ENCODE measurements at regions not wholly inside any gene's neighbourhood (a gene's known extent, or its start where the extent isn't known, plus 50 kb on each side); places are given as distances from the start of the nearest gene placed in this dataset.
A peak's percentile ranks its signal among the peaks of the same experiment; 100 is the strongest.

DNA sequence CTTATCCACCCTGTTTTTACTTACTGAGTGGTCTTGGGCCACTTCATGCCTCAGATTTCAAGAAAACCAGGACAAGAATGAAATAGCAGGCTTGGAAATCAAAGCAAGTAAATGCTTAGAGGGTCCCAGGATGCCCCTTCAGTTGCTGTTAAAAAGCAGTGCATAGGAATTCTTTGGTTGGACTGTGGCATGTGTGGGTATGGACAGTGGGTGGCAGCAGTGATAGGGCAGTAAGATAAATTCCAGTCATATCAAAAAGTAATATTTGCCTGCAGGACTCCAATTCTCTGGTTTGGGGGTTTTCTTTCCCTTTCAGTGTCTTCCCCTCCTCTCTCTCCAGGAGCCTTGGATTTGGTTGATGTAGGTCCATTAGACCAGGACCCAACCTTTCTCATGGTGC lies 306.7 kb upstream of the CLINT1 start:
- peaks cover 0 to 14% (median 0%) of the 10 kb centered on the region in 11 experiments; a peak in 6 of 22 replicates for H3K36me3 ChIP-seq
- peaks cover 0 to 21% (median 9%) of the 10 kb centered on the region in 10 experiments; a peak in 10 of 20 replicates for H3K4me1 ChIP-seq
- H3K4me2 ChIP-seq = peak overlapping the region in 4 of 11 experiments; percentile 10 to 33 (median 22); a peak in 3 of 22 replicates
- H3K27ac ChIP-seq = no peak overlapping the region
- H3K9me3 ChIP-seq (replicated peaks in 1 of 11) = peaks cover 0 to 57% (median 31%) of the 10 kb centered on the region in 11 experiments; a peak in 17 of 22 replicates
- no peaks in the 10 kb centered on the region for H3K27me3 ChIP-seq
- TF ChIP-seq Cebpa-rat (IDR thresholded peaks at IDR 0.05) = no peak
- H3K9ac ChIP-seq = no peak overlapping the region
- H3K4me3 ChIP-seq = no peak overlapping the region
- no peaks in the 10 kb centered on the region for H4K20me1 ChIP-seq

DNA sequence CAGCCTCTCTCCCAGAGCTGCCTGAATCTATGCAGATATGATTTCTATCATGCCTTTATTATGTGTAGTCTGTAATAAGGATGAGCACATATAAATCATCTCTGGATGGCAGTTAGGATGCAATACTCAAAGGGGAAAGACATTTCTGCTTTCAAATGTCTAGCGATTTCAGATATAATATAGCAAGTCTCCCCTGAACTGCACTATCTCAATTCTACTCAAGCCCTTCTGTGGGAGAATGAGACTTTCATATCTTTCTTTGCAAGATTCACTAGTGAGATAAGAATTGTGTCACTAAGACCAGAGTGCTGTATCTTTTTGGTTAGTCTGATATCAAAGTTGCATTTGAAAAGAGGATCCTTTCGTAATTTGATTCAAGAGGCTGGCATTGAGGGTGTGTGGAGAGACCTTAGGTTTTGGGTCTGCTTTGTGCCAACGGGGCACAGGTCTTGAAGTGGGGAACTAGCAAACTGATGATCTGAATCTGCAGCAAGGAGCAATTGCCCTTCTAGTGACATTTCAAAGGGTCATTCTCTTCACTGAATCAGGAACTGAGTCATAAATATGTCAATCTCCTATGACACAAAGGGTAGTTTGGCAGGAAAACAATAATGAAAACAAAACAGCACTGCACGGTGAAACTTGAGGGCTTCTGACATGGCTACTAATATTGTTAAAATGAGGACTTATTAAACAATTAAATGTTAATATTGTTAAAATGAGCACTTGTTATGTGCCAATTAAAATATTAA lies 305.5 kb upstream of the CLINT1 start:
- TF ChIP-seq Cebpa-rat (IDR thresholded peaks at IDR 0.05) = no peak
- H3K4me1 ChIP-seq = peaks cover 0 to 21% (median 9%) of the 10 kb centered on the region in 10 experiments; a peak in 9 of 20 replicates

DNA sequence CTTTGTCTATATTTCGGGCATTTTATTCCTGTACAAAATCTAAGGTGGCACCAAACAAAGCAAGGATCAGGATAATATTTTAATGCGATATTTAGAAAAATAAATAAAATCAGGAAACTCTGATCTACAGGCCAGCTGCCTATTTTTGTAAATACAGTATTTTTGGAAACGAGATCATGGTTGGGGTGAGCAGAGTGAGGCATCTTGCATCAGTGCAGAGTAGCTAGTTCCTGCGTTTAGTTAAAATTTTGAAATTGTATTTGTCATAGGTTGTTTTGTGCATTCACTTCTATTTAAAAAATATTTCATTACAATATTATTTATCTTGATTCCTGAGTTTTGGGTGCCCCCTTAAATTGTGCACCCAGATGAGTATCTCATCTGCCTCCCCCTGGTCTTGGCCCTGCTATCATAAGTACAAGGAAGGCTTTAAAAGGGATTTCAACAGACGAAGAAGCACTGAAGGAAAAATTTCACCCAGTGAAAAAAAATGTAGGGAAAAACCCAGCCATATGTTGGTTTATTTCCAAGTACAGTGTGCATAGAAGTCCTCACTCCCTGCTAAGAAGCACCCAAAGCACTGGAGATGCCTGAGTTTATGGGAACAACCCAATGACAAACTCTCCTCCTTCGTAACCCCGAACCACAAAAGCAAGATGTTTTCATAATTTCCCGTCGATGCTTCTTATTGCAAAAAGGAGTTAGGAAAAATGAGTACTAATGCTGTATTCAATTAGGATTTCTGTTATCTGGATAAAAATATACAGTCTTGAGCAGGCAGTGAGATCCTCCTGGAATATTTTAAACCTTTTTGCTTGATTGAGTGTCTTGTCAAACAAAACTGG lies 304.7 kb upstream of the CLINT1 start:
- Histone ChIP-seq H3K4me2 (no peak overlapping the region), H3K36me3 (no peaks in the 10 kb centered on the region), H3K9me3 (replicated peaks in 1 of 11) (peaks cover 0 to 41% (median 15%) of the 10 kb centered on the region in 11 experiments; a peak in 13 of 22 replicates), H3K27ac (no peak overlapping the region), H3K4me3 (no peak overlapping the region), H3K4me1 (peaks cover 0 to 20% (median 9%) of the 10 kb centered on the region in 10 experiments; a peak in 9 of 20 replicates), H3K9ac (no peak overlapping the region), H4K20me1 (no peaks in the 10 kb centered on the region), H3K27me3 (no peaks in the 10 kb centered on the region)
- TF ChIP-seq Cebpa-rat (IDR thresholded peaks at IDR 0.05) = no peak

More for the DNA sequence above, 305.5 kb upstream of the CLINT1 start:
- no peak overlapping the region for H3K27ac ChIP-seq
- peaks cover 0 to 48% (median 19%) of the 10 kb centered on the region in 11 experiments; a peak in 14 of 22 replicates for H3K9me3 ChIP-seq (replicated peaks in 1 of 11)
- no peaks in the 10 kb centered on the region for H4K20me1 ChIP-seq
- no peak overlapping the region for H3K4me2 ChIP-seq
- no peak overlapping the region for H3K4me3 ChIP-seq
- H3K36me3 ChIP-seq = peaks cover 0 to 3% (median 0%) of the 10 kb centered on the region in 11 experiments; a peak in 1 of 22 replicates
- H3K9ac ChIP-seq = no peak overlapping the region
- H3K27me3 ChIP-seq = no peaks in the 10 kb centered on the region

DNA sequence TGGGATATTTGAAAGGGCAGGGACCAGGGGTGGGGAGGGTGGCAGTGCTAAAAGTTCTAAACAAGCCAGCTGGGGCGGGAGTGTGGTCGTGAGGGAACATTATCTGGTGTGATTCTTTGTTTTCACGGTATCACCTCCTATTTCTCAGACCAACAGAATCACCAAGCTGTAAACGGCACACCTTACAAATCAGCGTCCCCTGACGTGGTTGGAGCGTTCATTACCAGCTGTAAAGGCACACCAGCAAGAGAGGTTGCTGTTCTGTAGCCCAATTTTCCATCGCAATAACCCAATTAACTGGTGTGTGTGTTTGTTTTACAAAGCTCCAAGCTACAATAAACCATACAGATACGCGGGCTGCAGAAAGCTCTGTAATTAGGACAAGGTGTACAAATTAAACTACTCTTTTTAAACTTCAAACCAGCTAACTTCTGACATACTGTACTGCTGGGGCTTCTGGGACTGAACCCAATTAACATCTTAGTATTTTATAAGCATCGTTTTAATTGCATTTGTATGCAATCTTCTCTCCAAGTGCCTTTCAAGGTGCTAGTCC lies 303.6 kb upstream of the CLINT1 start:
- H3K36me3 ChIP-seq = no peaks in the 10 kb centered on the region
- no peaks in the 10 kb centered on the region for H4K20me1 ChIP-seq
- H3K27me3 ChIP-seq = no peaks in the 10 kb centered on the region
- H3K4me2 ChIP-seq = no peak overlapping the region
- H3K27ac ChIP-seq = no peak overlapping the region
- no peak overlapping the region for H3K9ac ChIP-seq
- H3K4me1 ChIP-seq = peaks cover 0 to 19% (median 9%) of the 10 kb centered on the region in 10 experiments; a peak in 9 of 20 replicates
- H3K9me3 ChIP-seq (replicated peaks in 1 of 11) = peaks cover 0 to 30% (median 9%) of the 10 kb centered on the region in 11 experiments; a peak in 12 of 22 replicates
- no peak for TF ChIP-seq Cebpa-rat (IDR thresholded peaks at IDR 0.05)
- H3K4me3 ChIP-seq = no peak overlapping the region

DNA sequence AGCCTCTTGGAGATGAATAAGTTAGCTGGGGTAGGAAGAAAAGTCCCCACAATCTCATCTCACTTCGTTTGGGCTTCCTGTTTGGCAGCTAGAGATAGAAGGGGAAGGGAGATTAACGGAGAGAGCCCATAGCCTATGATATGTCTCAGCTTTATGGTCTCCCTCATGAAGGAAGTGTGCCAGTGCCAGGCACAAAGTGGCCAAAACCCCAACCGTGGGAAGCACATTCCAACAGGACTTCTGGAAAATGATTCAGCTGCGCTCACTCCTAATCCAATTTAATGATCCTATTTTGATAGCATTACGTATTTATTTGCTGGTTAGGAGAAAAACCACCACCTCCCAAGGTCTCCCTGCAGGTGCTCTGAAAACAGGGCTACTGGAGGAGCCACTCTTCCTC lies 303.1 kb upstream of the CLINT1 start:
- Histone ChIP-seq H3K4me3 (no peak overlapping the region), H3K9ac (no peak overlapping the region), H3K27me3 (no peaks in the 10 kb centered on the region), H3K36me3 (no peaks in the 10 kb centered on the region), H3K9me3 (replicated peaks in 1 of 11) (peaks cover 0 to 25% (median 8%) of the 10 kb centered on the region in 11 experiments; a peak in 9 of 22 replicates), H4K20me1 (no peaks in the 10 kb centered on the region), H3K27ac (no peak overlapping the region), H3K4me1 (peaks cover 0 to 19% (median 9%) of the 10 kb centered on the region in 10 experiments; a peak in 9 of 20 replicates), H3K4me2 (no peak overlapping the region)
- TF ChIP-seq Cebpa-rat (IDR thresholded peaks at IDR 0.05) = no peak

DNA sequence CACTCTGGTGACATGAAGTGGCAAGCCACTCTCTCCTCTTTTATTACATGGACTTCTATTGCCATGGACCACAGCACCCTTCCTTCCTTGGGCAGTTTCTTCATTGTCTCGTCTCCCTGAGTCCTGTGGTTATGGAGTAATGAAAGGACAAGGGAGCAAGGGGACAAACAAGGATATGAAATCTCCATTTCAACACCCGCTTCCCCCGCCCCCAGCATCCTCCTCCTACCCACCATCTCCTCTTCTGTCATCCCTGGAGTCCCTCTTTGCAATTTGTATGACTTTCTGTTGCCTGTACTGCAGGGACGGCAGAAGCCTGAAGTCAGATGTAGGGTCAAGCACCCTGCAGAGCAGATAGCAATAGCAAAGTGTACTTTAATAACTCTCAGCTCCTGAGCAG lies 300.7 kb upstream of the CLINT1 start:
- Histone ChIP-seq H4K20me1 (no peaks in the 10 kb centered on the region), H3K4me1 (peaks cover 0 to 21% (median 11%) of the 10 kb centered on the region in 10 experiments; a peak in 11 of 20 replicates), H3K4me3 (no peak overlapping the region), H3K9me3 (replicated peaks in 1 of 11) (peaks cover 0 to 29% (median 11%) of the 10 kb centered on the region in 11 experiments; a peak in 9 of 22 replicates), H3K9ac (no peak overlapping the region), H3K36me3 (no peaks in the 10 kb centered on the region), H3K27me3 (no peaks in the 10 kb centered on the region), H3K27ac (no peak overlapping the region), H3K4me2 (peak overlapping the region in 1 of 11 experiments; percentile 6; a peak in 1 of 22 replicates)
- TF ChIP-seq Cebpa-rat (IDR thresholded peaks at IDR 0.05) = no peak

DNA sequence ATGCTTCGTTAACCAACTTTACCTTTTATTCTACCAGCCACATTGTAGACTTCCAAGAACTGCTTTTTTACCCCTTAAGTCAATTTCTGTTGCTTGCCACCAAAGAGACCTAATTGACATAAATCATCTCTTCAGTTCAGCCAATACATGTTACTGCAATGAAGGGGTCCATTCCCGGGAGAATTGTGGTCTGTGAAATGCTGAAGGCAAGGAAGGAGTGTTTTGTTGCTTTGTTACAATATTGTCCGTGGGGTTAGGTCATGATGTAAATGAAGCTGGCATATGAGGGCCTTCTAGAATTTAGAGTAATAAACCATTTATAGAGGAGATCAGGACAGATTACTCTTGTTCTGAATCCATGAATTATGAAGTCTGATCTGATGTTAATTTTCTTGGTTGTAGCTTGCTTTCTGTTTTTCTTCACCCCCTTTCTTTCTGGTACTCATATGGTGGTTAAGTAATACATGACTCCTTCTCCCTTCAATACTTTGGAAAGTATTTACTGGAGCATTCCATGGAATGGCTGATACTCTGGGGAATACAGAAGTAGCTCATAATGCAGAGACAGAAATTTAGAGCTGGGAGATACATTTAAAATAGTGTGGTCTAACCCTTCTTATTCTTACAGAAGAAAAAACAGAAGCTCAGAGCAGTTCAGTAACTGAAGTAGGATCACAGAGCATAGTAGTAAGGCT lies 297.0 kb upstream of the CLINT1 start:
- no peak for TF ChIP-seq Cebpa-rat (IDR thresholded peaks at IDR 0.05)
- Histone ChIP-seq H4K20me1 (no peaks in the 10 kb centered on the region), H3K9me3 (replicated peaks in 1 of 11) (peaks cover 0 to 28% (median 7%) of the 10 kb centered on the region in 11 experiments; a peak in 8 of 22 replicates), H3K9ac (no peak overlapping the region), H3K27ac (no peak overlapping the region), H3K36me3 (no peaks in the 10 kb centered on the region), H3K4me2 (peak overlapping the region in 8 of 11 experiments; percentile 3 to 53 (median 36); a peak in 14 of 22 replicates), H3K27me3 (no peaks in the 10 kb centered on the region), H3K4me1 (peaks cover 0 to 19% (median 11%) of the 10 kb centered on the region in 10 experiments; a peak in 11 of 20 replicates), H3K4me3 (no peak overlapping the region)

DNA sequence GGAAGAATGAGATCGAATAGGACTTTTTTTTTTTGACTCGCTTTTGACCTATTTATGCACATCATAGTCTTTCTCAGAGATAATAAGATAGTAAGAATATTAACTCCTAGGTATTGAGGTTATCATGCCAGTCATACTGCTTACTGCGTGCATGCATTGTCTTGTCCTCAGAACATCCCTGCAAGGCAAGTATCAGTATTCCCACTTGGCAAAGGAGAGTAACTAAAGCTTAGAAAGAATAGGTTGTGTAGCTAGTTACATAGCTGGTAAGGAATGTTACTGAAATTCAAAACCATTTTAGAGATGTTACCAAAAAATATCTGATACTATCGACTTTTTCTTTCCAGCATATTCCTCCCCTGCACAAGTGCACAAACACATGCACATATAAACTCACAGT lies 296.1 kb upstream of the CLINT1 start:
- no peak for TF ChIP-seq Cebpa-rat (IDR thresholded peaks at IDR 0.05)
- H3K27me3 ChIP-seq = no peaks in the 10 kb centered on the region
- H3K36me3 ChIP-seq = no peaks in the 10 kb centered on the region
- peaks cover 0 to 24% (median 7%) of the 10 kb centered on the region in 11 experiments; a peak in 6 of 22 replicates for H3K9me3 ChIP-seq (replicated peaks in 1 of 11)
- no peaks in the 10 kb centered on the region for H4K20me1 ChIP-seq
- no peak overlapping the region for H3K9ac ChIP-seq
- no peak overlapping the region for H3K4me2 ChIP-seq
- H3K27ac ChIP-seq = no peak overlapping the region
- peaks cover 0 to 24% (median 16%) of the 10 kb centered on the region in 10 experiments; a peak in 14 of 20 replicates for H3K4me1 ChIP-seq
- no peak overlapping the region for H3K4me3 ChIP-seq
